Bronchial epithelial cell (primary cell): ENCODE measurements at regions not wholly inside any gene's neighbourhood (a gene's known extent, or its start where the extent isn't known, plus 50 kb on each side); places are given as distances from the start of the nearest gene placed in this dataset.
"Not testable (repeated sequence)": the region's sequence is repeated elsewhere in the genome, so short reads cannot be mapped to it uniquely, and the experiment has no call there.

Source experiments
- DNase-seq: peaks from one replicate; pipeline ENCODE4 v3.0.0-alpha.2; 2010; ENCODE audit warnings: low read depth
- FAIRE-seq: peaks from 2 replicates; lab custom pipeline; 2011; peaks lifted over from hg19 to GRCh38; lab: Jason Lieb, UNC
- H3K27me3 ChIP-seq: 2 replicates; pipeline ENCODE4 v1.5.1; 2011; ENCODE audit warnings: low read length; ENCODE audit not compliant: control insufficient read depth, insufficient read depth
- H3K36me3 ChIP-seq: 2 replicates; pipeline ENCODE4 v1.5.1; 2011; ENCODE audit warnings: low read length; ENCODE audit not compliant: control insufficient read depth, insufficient read depth
- H3K4me3 ChIP-seq: 2 replicates; pipeline ENCODE4 v1.5.1; 2011; ENCODE audit warnings: mild to moderate bottlenecking, low read depth, low read length, control low read depth
- TF ChIP-seq, protein P1 (sequence below): IDR thresholded peaks from 2 replicates; pipeline ENCODE4 v1.5.1; 2011; ENCODE audit warnings: mild to moderate bottlenecking, moderate library complexity, low read length, control low read depth, inconsistent platforms; ENCODE audit not compliant: insufficient read depth, severe bottlenecking

DNA sequence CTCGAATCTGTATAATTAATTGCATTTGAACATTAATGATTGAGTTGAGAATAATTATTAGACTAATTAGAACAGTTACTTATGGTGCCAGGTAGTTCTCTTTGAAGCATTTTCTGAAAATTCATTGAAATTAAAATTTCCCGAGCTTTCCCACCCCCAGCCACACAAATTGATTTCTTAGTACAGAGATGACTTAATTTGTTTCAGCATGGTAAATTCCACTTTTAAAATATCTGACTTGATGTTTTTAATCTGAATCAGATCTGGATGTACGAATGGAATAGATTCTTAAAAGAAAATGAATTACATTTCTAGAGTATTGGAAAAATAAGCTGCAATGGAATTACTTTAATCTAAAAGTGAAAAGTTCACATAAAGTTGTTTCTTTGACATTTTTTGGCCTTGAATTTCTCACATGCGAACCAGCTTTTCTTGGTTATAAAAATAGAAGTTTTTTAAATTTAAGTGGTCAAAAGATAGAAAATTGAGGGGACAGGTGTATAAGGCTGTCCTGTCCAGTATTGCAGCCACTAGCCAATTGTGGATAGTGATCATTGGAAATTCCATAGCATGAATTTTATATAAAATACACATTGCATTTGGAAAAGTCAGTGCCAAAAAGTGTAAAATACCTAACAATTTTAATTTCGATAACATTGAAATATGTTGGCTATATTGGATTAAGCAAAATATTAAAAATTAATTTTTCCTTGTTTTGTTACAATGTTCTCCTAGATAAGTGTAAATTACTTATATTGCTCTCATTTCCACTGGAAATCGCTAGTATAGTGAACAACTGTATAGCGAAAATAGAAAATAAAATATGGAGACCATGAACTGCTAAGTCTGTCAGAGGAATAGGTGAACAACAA lies 102.9 kb downstream of the OR2B2 start:
- H3K27me3 ChIP-seq = no peaks in the 10 kb centered on the region
- peak overlapping the region; percentile 51 for H3K4me3 ChIP-seq
- FAIRE-seq (no peak), DNase-seq (no peak)
- TF ChIP-seq, protein P1, sequence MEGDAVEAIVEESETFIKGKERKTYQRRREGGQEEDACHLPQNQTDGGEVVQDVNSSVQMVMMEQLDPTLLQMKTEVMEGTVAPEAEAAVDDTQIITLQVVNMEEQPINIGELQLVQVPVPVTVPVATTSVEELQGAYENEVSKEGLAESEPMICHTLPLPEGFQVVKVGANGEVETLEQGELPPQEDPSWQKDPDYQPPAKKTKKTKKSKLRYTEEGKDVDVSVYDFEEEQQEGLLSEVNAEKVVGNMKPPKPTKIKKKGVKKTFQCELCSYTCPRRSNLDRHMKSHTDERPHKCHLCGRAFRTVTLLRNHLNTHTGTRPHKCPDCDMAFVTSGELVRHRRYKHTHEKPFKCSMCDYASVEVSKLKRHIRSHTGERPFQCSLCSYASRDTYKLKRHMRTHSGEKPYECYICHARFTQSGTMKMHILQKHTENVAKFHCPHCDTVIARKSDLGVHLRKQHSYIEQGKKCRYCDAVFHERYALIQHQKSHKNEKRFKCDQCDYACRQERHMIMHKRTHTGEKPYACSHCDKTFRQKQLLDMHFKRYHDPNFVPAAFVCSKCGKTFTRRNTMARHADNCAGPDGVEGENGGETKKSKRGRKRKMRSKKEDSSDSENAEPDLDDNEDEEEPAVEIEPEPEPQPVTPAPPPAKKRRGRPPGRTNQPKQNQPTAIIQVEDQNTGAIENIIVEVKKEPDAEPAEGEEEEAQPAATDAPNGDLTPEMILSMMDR = no peak
- H3K36me3 ChIP-seq = no peaks in the 10 kb centered on the region

- DNase-seq = peak; percentile 47
- peak overlapping the region; percentile 51 for H3K4me3 ChIP-seq
- not testable (repeated sequence) for FAIRE-seq, H3K36me3 ChIP-seq, H3K27me3 ChIP-seq
These were observed 103.7 kb downstream of the OR2B2 start for GRCh38 chr6:27808242-27809066.

DNA sequence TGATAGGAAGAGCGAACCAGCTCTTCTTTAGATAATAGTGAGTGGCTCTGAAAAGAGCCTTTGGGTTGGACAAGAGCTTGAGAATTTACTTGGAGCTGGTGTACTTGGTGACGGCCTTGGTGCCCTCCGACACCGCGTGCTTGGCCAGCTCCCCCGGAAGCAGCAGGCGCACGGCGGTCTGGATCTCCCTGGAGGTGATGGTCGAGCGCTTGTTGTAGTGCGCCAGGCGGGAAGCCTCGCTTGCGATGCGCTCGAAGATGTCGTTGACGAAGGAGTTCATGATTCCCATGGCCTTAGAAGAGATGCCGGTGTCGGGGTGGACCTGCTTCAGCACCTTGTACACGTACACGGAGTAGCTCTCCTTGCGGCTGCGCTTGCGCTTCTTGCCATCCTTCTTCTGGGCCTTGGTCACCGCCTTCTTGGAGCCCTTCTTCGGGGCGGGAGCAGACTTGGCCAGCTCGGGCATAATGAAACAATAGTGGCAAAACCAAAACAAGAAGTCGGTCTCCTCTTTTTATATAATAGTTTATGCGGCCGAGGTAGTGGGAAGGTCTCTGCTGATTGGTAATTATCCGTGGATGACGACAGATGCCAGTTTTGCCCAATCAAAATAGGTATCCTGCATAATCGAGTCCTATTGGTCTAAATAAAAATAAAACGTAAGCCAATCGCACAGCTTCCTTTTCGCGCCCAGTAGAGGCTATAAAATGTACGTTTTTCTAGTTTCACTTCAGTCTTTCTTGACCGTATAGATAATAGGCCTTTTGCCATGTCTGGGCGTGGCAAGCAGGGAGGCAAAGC lies 104.6 kb downstream of the OR2B2 start:
- not testable (repeated sequence) for FAIRE-seq, H3K27me3 ChIP-seq, H3K36me3 ChIP-seq
- peak; percentile 92 for DNase-seq
- peak overlapping the region; percentile 51 for H3K4me3 ChIP-seq

DNA sequence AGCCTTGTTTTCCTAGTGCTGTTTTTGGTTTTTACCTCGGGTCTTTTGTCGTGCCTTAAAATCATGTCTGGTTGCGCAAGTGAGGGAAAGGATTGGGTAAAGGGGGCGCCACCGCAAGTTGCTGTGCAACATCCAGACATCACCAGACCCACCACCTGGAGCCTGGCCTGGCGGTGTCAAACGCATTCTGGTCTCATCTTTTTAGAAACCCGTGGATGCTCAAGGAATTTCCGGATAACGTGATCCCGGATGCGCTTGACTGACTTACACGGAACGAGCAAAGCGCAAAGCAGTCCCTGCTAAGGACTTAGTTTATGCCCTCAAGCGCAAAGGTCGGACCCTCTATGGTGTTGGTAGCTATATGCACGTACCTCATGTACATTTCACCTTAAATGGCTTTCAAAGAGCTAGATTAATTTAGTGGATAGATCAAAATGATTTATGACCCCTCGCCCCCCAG lies 105.2 kb downstream of the OR2B2 start:
- TF ChIP-seq, protein P1 = peak; percentile 6
- no peak for FAIRE-seq
- H3K36me3 ChIP-seq = no peaks in the 10 kb centered on the region
- H3K4me3 ChIP-seq = peak overlapping the region; percentile 51
- peak; percentile 30 for DNase-seq
- no peaks in the 10 kb centered on the region for H3K27me3 ChIP-seq

GRCh38 chr6:27805347-27805746 lies 106.8 kb downstream of the OR2B2 start:
- H3K4me3 ChIP-seq = no peak overlapping the region
- TF ChIP-seq, protein P1 = no peak

GRCh38 chr6:27804851-27805250 lies 107.3 kb downstream of the OR2B2 start:
- TF ChIP-seq, protein P1 = no peak
- no peaks in the 10 kb centered on the region for H3K36me3 ChIP-seq
- no peaks in the 10 kb centered on the region for H3K27me3 ChIP-seq
- DNase-seq (no peak), FAIRE-seq (no peak)
- no peak overlapping the region for H3K4me3 ChIP-seq

More at GRCh38 chr6:27805347-27805746, 106.8 kb downstream of the OR2B2 start:
- no peak for DNase-seq
- FAIRE-seq = no peak
- H3K36me3 ChIP-seq = no peaks in the 10 kb centered on the region
- H3K27me3 ChIP-seq = no peaks in the 10 kb centered on the region
